ENCODE measurements at regions not wholly inside any gene's neighbourhood (a gene's known extent, or its start where the extent isn't known, plus 50 kb on each side); places are given as distances from the start of the nearest gene placed in this dataset.

DNA sequence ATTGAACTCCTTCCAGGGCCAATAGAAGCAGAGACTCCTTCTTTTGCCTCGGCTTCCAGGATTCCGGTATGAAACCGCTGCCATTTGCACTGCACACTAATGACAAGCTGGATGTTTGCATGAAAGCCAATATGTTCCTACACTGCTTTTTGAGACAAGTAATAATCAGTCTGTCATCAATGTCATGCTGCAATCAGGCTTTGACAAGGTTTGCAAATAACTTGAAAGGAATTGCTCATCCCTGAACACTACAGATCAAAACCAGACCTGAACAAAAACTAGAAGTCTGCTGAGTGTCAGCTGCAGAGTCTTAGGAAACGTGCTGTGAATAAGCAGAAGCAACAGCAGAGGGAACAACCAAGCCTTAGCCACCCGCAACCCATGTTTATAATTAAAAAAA is 720.7 kb upstream of the CXADR start:
- no peak for DNase-seq

DNA sequence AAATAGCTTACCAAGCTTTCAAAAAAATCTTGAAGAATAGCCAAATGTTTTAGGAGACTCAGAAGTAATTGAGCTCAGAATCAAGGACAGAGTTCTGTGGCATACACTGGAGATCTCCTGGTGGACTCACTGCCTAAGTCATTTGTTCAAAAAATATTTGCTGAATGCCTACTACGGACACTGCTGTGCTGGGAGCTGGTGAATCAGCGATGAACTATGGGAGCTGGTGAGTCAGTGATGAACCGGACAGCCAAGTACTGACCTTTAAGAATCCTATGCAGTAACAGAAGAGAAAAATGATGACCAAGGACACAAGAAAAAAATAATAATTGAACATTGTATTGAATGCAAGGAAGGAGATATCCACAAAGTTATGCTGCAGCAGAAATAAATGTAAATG is 717.9 kb upstream of the CXADR start:
- DNase-seq = no peak

DNA sequence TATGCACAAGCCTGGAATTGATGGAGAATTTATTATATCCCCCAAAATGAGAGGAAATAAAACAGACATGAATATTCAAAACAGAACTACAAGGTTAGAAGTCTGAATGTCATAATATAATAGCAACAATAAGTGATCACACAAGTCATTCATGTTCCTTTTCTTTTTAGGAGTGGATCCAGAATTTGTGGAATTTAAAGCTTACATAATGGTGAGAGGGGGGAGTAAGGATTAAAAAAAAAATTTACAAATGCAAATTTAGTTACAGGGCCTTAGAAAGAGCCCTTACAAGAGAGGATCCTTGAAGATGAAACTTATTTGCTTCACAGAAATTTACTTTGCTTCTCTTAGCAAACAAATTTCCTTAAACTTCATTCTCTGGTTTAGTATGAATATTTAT is 716.1 kb upstream of the CXADR start:
- DNase-seq = no peak

DNA sequence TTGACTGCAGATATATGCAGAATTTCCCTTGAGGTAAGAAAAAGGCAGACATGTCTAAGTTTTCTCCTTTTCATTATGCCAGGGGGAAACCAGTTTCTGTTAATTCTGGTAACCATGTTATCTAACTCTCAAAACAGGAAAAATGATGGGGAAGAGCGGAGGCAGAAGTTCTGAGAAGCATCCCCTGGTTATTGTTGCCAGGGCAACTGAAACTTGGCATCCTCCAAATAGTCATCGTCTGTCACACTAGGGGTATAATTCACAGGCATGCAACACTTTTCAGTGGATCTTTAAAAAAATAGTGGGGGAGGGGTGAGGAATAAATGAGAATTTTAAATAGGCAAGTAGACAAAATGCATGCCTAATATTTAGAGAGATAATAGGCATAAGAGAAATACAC is 715.3 kb upstream of the CXADR start:
- DNase-seq = no peak

DNA sequence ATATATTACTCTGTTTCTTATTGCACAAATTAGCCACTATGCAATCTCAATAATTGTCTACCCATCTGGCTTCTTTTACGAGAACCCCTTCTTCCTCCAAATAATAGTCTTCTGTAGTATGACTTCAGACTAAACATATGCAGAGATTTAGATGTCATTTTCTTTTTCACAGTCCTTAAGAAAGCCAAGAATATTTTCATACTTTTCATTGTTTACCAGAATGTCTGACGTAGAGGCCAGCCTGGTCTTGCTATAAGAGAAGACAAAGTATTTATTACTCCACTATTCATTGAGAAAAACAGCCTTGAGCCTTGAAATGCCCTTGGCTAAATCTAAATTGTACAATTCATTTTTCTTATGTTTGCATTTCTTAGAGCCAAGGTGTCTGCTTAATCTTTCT is 714.9 kb upstream of the CXADR start:
- DNase-seq = no peak

DNA sequence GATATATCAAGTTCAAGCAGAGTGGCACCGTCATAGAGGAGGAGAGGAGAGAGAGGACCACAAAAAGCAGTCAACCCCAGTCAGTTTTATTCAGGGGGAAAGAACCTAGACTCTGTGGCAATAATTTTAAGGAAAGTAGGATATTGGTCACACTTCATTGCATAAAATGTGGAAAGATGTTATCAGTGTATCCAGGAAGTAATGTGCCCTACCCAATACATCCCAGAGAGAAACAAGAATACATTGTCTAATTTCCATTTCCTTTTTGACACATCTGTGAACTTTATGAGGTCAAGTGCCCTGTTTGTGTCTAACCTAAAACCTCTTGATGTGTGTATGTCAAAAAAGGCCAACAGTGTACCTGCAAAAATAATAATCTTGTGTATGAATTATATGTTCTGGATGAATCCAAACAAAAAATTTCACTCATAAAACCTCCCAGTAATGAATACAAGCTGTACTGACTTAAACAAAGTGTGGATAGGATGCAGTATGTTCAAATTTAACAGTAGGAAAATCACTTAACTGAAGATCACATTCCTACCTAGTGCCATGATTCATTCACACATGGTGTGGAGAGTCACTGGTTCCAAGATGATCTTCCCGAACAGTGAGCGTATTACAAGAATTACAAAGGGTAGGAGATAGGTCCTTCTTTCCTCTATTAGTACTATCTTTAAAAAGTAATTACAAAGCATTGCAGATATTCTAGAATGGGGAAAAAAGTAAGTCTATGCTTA is 712.1 kb upstream of the CXADR start:
- no peak for DNase-seq

DNA sequence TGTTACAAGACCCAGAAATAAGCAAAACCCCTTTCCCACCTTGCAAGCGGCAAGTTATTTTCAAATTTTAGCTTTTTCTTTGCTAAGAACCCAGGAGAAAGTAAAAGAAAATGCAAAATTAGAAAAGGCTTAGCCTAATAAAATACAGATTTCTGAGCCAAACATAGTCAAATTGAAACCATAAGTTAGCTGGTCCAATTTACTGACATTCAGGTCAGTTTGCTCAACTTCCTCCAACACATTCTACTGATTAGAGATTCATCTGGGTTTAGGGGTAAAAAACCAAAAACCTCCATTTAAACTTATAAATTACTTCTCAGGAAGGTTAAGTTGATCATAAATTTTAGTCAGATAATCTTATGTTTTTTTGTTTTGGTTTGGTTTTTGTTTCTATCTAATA is 701.8 kb upstream of the CXADR start:
- DNase-seq = no peak

DNA sequence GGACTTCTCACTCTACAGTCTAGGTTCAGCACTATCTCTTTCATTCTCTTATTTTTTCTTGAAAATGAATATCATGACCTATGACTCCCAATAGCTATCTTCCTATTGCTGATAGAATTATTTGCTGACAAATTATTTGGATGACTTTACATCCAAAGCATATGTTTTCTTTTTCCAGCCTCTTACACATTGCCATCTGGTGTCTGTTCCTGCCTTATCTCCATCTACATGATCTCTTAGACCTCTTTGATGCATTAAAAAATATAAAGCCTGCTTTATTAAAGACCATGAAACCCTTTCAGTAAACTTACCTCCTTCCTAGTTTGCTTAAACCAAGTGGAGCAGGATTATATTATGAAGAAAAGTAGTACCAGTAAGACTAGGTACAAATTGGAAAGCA is 700.9 kb upstream of the CXADR start:
- DNase-seq = no peak

DNA sequence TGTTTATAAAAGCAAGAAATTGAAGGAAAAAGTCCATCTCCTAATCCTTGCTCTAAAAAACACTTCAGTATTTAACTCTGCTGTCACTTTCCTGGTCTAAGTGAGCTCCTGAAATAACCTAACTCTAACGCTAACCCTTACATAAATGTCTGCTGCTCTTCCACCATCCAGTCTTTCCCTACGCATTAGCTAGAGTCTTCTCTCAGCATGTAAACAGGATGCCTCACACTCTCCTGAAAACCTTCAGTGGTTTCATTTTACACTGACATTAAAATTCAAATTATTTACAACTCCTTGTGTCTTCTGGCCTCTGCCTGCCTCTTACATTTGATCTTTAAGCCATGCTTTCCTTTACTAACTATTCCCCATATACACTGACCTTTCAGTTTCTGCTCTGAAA is 697.6 kb upstream of the CXADR start:
- no peak for DNase-seq

DNA sequence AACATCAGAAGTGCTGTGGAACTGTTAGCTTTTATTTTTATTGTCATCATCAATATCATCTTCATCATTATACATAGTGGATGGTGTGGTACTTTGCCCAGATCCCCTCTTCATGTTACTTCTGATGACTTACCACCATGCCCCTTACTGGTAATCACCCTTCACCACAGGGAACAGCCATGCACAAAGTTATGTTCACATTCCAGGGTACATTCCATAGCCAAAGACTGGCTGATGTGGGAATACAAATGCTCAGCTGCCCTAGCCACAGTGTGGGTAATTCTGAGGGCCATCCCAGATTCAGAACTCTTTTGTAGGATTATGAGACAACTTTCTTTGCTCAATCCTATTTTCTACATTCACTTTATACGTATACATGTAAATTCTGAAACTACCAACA is 691.3 kb upstream of the CXADR start:
- no peak for DNase-seq

DNA sequence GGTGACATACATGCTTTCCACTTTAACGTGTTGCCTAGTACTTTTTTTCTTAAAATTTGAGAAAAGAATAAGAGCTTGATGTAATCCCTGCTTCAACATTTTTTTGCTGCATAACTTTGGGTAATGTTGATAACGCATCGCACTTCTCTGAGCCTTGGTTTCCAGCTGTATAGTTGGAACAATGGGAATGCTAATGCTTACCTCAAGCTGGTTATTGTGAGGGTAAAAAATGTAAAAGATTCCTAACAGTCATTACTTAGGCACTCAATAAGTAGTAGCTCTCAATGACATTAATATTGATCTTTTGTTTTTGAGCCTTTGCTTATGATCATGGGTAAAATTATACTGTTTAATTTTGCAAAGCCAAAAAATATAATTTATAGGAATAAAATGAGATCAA is 683.3 kb upstream of the CXADR start:
- DNase-seq = no peak

DNA sequence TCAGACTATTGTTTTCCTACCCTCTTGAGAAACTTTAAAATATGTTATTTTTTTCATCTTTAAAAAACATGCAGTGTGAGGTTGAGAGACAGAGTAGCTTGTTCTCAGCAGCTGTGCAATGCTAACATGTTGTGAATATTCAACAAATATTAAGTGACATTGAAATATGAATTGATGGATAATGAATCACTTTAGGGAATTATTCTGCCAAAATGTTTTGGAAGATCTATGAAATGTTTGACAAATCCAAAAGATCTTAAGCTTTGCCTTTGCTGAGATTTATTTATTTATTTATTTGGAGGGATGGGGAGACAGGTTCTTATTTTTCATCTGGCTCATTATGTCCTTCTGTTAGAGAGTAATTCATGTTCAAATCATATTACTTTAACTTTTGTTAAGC is 680.1 kb upstream of the CXADR start:
- DNase-seq = no peak

DNA sequence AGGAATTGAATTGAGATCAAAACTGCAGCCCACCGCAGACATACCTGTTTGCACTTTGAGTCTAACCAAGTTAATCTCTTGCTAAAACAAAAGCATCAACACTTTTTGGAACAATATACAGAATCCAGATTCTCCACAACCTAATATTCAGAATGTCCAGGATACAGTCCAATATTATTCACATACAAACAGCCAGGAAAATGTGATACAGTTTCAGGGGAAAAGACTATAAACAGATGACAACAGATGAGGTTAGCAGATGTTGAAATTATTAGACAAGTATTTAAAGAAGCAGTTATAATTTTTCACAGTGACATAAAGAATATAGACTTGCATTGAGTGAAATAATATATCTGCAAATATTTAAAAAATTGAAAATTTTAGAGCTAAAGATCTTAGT is 678.1 kb upstream of the CXADR start:
- no peak for DNase-seq

DNA sequence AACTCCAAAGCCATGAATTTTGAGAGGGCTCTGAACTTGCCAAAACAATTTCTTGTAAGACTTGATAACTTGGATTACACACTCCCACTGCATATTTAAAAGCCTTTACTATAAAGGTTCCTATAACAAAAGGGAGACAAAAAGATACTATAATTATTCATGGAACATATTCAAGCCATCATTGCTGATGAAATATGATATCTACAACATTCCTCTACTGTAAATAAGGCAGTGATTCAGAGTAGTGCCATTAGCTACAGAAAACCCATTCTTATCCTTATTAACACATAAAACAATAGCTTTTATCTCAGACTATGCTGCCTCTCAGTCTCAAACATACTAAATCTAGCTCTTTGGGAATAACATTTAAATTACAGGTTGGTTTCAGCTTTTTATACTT is 675.5 kb upstream of the CXADR start:
- DNase-seq = no peak

DNA sequence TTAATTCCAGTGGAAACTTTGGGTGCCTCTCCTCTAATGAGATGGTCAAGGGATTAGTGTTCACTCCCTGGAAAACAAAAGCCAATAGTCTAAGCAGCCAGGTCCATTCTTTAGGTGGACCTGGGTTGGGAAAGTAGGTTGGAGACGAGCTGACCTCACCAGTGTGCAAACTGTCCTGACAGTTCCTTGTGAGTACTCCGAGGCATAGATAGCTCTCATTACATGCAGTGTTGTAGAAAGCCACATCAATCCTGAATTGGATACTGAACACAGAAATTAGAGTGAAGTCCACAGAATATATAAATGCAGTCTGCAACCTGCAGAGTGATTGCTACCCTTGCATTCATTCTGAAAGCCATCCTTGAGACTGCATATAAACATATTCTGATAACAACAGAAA is 675.1 kb upstream of the CXADR start:
- DNase-seq = no peak

DNA sequence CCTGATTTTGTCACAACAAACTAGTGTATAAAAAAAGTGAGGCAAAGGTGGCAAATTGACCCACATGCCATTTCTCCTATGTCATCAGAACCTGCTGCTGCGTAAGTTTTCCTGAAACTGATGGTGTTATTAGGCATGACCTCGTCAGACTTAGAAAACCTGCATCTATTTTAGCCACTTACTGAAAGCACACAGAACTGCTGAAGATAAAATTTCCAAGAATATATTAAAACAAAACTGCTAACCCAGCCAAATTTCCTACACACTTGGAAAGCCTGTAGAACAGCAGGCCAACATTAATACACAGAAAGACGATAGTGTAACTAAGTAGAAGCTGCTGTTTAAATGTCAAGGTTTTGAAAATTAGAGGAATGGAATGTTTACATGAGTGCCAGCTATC is 674.5 kb upstream of the CXADR start:
- DNase-seq = no peak

DNA sequence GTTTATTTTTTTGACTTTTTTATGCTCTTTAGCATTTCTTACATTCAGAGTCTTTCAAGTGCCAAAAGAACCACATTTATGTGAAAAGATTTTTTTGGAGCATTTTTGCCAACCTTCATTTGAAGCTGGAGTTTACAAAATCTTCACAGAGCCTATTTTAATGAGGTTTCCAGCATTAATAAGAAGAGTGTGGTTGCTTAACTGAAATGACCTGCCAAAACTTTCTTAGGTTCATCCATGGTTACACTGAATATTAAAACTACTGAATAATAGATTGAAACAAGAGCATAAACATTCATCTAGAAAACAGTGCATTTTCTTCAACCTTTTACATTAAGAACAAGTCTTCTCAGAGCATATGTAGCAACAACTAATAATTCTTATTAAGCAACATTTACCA is 672.3 kb upstream of the CXADR start:
- DNase-seq = no peak

DNA sequence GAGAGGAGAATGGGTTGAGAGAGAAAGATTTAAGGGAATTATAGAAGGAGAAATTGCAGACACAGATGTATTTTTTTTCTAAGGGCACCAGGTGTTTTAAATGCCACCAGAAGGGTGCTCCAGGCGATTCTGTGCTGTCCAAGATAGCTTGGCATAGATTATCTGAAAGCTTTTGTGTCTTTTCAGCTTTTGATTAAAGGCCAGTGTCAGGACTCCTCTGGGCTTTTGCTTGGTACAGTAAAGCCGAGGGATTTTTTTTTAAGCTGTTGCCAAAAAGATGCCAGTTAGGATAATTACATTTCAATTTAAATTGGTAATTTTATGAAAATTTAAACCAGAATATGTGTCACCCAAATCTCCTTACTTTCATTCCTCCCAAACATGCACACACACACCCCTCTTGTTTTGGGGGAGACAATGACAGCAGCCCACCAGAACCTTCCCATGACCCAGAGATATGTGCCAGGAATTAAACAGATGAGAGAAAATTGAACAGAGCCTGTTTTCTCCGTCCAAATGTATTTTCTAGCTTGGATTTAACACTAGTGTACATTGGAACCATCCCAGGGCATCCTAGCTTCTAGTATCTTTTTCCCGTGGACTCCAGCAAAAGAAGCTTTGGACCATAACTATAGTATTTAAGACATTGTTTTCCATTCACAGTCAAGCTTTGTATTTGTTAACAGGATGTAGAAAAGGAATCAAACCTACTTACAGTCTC is 670.7 kb upstream of the CXADR start:
- DNase-seq = no peak

DNA sequence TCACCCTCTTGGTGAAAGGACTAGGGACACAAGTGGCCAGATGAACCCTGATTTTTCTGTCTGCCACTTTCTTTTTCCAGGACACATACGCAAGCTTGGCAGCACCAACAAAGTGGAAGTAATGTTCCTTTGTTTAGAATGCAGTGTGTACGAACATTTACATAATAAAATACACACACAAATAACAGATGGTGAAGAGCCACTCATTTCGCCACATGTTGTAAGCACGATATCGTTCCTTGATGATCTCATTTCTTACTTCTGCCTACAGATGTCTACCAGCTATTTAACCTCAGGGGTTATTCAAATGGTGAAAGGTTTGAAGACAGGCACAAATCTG is 670.2 kb upstream of the CXADR start:
- DNase-seq = no peak

DNA sequence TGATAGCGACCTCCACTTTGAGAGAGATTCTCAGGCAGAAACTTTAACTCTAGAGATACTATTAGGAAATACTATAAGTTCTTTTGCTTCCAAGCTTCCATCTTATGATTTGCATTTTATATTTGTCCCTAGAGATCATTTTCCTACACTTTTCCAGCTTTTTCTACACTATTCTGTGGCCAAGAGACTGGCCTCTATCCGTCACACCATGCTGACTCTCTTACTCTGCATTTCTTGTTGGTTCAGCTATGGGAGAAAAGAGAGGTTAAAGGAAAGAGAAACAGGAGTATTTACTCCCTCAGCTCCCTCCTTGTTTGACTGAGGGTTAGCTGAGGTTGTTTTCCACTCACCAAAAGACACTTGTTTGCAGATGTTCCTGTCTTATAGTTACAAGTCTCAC is 665.6 kb upstream of the CXADR start:
- DNase-seq = no peak

DNA sequence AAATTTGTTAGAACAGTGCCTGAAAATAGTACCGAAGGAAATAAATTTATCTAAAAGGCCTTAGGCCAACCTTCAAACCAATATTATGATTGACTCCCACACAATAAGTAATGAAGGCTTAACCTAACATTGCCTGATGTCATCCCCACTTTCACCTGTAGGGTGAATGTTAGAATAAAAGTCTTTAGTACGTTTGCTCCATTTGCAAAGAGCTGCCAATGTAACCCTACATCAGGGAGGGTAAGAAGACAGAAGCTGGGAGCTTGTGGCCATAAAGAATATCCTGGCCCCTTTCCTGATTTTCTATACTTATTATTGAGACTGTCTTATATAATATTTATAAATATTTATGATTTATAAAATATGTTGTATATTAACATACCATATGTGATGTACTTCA is 661.8 kb upstream of the CXADR start:
- no peak for DNase-seq

DNA sequence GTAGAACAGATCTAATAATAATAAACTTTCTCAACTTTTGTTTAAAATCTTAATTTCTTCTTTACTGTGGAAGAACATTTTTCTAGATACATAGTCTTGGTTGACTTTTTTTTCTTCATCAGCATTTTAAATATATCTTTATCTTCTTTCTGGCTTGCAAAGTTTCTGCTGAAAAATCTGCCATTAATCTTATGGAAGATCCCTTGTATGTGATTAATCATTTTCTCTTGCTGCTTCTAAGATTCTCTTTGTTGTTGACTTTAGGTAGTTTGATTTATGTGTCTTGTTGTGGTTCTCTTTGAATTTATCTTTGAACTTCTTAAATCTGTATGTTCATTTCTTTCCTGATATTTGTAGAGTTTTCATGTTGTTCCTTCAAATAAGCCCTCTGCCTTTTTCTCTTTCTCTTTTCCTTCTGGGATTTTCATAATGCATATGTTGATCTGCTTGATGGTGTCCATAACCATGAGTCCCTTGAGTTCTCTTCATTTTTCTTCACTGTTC is 657.6 kb upstream of the CXADR start:
- DNase-seq = no peak

DNA sequence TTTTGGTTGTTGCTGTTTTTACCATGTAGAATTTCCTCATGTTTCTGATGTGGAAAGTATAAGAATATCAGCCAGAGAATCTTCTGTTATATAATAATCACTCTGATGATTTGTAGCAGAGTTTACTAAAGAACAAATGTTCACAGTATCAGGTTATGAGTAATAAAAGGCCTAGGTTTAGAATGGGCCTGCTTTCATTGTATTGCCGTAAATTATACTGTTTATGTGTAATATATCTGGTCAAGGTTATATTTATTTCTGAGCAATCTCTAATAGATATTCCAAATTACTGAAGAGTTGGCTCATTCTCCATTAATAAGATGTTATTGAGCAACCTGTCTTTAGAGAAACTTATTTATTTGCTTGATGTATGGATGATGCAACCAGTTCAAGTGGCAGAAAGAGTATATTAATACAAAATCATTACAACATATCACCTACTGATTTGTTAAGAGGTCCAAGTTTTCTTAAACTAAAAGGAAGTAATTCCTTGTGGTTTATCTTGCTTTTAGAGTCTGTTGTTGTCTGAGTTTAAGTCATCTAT is 649.4 kb upstream of the CXADR start:
- DNase-seq = no peak

DNA sequence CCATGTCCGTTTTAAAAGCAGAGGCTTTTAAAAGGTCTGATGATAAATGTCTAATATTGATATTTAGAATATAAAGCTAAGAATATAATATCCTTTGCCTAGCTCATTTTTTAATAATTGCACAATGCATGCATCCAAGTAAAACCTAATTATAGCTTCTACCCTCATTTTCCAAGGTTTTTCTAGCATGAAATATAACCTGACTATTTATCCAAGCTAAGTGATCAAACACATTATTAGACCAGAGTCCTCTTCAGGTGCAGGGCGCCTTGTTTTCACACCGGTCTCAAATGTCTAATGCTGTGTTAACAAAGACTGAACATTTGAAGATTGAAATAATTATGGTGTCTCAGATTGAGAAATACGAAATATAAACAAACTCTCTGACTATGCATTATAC is 648.9 kb upstream of the CXADR start:
- DNase-seq = no peak

DNA sequence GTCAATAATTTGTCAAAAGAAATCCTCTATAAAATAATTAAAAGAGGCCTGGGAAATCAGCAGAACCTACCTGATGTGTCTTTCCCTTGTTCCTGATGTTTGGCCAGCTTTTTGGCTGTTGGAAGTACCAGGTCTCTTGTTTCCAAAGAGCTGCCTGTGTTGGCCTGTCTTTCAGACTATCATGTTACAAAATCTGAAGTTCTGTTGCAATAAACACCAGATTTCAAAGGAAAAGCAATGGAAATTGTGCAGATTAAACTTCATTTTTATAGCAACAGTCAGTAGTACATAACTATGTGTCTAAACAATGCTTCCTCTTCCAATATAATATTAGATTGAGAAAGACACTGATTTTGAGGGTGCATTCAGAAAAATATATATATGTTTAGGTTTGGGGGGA is 647.2 kb upstream of the CXADR start:
- no peak for DNase-seq

Data from CD4-positive, alpha-beta T cell treated with Interleukin-1 beta for 1 hour (primary cell).